Thyroid gland (tissue), 4 donors: ENCODE measurements at regions not wholly inside any gene's neighbourhood (a gene's known extent, or its start where the extent isn't known, plus 50 kb on each side); places are given as distances from the start of the nearest gene placed in this dataset.

Experiments used
- CTCF ChIP-seq, 6 experiments: fragments of 200-600 bp in 3 of 6; fragments of 450-650 bp in 3 of 6; sonication (generic) in 3 of 6; IDR thresholded peaks; one replicate each; pipeline ENCODE4 v1.5.1; 2016 to 2019; ENCODE audit warnings: antibody characterized with exemption in 6 of 6, mild to moderate bottlenecking in 2 of 6, inconsistent platforms in 1 of 6, moderate library complexity in 1 of 6
- POLR2A ChIP-seq, 2 donors: fragments of 450-650 bp; IDR thresholded peaks; one replicate each; pipeline ENCODE4 v1.6.1; 2017; ENCODE audit warnings: antibody characterized with exemption in 2 of 2, mild to moderate bottlenecking in 2 of 2, moderate library complexity in 1 of 2

DNA sequence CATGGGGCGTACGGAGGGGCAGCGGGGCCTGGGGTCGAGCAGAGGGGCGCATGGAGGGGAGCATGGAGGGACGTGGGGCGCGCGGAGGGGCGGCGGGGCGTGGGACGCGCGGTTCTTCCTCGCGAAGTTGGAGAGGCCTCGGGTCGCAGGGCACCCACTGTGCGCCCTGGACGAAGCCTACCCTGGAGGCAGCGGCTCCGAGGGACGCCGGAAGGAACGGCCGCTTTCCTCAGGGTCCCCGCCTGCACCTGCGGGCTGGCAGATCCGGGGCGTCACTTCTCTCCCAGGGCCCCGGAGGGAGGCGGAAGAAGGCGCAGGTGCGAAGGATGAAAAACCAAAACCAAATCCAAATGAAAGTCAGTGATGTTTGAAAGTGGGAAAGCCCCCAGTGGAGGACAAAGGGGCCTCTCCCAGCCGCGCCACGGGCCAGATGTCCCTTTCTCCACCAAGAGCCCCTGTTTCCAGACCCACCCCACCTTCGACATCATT is 142.1 kb upstream of the PDE10A start:
- TF ChIP-seq CTCF (IDR thresholded peaks at IDR 0.05) (no peak), POLR2A (IDR thresholded peaks at IDR 0.05) (no peak)
